ENCODE measurements at regions not wholly inside any gene's neighbourhood (a gene's known extent, or its start where the extent isn't known, plus 50 kb on each side); places are given as distances from the start of the nearest gene placed in this dataset.

DNA sequence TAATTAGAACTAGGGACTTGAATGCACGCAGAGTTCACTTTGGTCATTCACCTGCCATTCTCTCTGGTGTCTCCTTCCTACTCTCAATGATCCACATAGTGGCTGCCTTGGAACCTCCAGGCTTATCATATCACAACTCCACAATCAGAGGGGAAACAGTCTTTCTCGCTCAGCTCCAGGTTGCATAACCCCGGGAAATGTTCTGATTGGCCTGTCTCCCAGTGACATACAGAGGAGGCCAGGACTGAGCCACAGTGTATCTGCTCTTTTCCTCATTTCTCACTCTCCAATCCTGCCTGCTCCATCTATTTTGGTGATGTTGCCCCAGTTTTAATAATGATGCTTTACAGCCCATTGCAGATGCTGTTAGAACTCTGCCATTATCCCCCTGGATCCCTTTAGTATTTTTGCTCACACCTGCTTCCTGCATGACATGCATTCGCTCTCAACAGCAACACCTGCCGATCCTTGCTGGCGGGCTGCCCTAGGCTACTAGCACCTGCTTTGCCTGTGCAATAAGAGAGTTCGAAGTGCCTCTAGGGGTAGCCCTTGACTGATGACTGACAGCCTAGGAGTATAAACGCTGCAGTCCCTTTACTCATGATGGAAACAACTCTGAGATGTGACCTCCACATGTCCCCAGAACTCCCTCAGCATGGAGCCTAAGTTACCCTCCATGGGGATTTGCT, 211.3 kb upstream of the RPS6KA3 start:
- H3K9me3 ChIP-seq (ENCODE audit: control insufficient read depth in 2 of 3, low read length in 3 of 3): no peaks in the 10 kb centered on the region
- intact Hi-C loops (cut with micrococcal nuclease): no loop called here
- Mint-ChIP-seq H3K4me1 (peaks cover 0 to 2% (median 0%) of the 10 kb centered on the region in 7 donors), H3K27ac (peak overlapping the region in 1 of 9 donors; percentile 10), H3K36me3 (no peaks in the 10 kb centered on the region), H3K9me3 (no peaks in the 10 kb centered on the region), H3K27me3 (peaks cover 0 to 28% (median 0%) of the 10 kb centered on the region in 5 donors), H3K4me3 (no peak overlapping the region)
- H3K4me1 ChIP-seq (ENCODE audit: control insufficient read depth in 2 of 2, insufficient read depth in 2 of 2, low read length in 2 of 2): no peaks in the 10 kb centered on the region
- DNase-seq (no peak), ATAC-seq (no peak)
- no peaks in the 10 kb centered on the region for H3K36me3 ChIP-seq (ENCODE audit: control insufficient read depth in 2 of 3, insufficient read depth in 3 of 3, low read length in 3 of 3)
- no peak overlapping the region for H3K27ac ChIP-seq (ENCODE audit: low read depth, low read length)
- H3K27me3 ChIP-seq (ENCODE audit: control insufficient read depth in 2 of 2, insufficient read depth in 2 of 2, low read length in 2 of 2): no peaks in the 10 kb centered on the region
- ChIA-PET POLR2A (no interaction called here), CTCF (no interaction called here)
- no peak overlapping the region for H3K4me3 ChIP-seq (ENCODE audit: low read length)

- Mint-ChIP-seq H3K36me3 (no peaks in the 10 kb centered on the region), H3K27me3 (peaks cover 0 to 26% (median 0%) of the 10 kb centered on the region in 5 donors), H3K4me1 (peaks cover 0 to under 1% (median 0%) of the 10 kb centered on the region in 7 donors), H3K9me3 (no peaks in the 10 kb centered on the region), H3K4me3 (no peak overlapping the region), H3K27ac (no peak overlapping the region)
- H3K9me3 ChIP-seq (ENCODE audit: control insufficient read depth in 2 of 3, low read length in 3 of 3): no peaks in the 10 kb centered on the region
- H3K27ac ChIP-seq (ENCODE audit: low read depth, low read length): no peak overlapping the region
- H3K36me3 ChIP-seq (ENCODE audit: control insufficient read depth in 2 of 3, insufficient read depth in 3 of 3, low read length in 3 of 3): no peaks in the 10 kb centered on the region
- intact Hi-C loops (cut with micrococcal nuclease): no loop called here
- H3K4me1 ChIP-seq (ENCODE audit: control insufficient read depth in 2 of 2, insufficient read depth in 2 of 2, low read length in 2 of 2): no peaks in the 10 kb centered on the region
- H3K27me3 ChIP-seq (ENCODE audit: control insufficient read depth in 2 of 2, insufficient read depth in 2 of 2, low read length in 2 of 2): no peaks in the 10 kb centered on the region
- ATAC-seq (no peak), DNase-seq (no peak)
- POLR2A ChIA-PET: no interaction called here
- no peak overlapping the region for H3K4me3 ChIP-seq (ENCODE audit: low read length)
- CTCF ChIA-PET: no interaction called here
Measured at GRCh38 chrX:20477219-20477618, 210.5 kb upstream of the RPS6KA3 start.

GRCh38 chrX:20472620-20473258, 206.0 kb upstream of the RPS6KA3 start:
- no peak overlapping the region for H3K4me3 ChIP-seq (ENCODE audit: low read length)
- POLR2A ChIA-PET: no interaction called here
- H3K4me1 ChIP-seq (ENCODE audit: control insufficient read depth in 2 of 2, insufficient read depth in 2 of 2, low read length in 2 of 2): no peaks in the 10 kb centered on the region
- Mint-ChIP-seq H3K27me3 (peaks cover 0 to 12% (median 0%) of the 10 kb centered on the region in 5 donors), H3K9me3 (no peaks in the 10 kb centered on the region), H3K4me3 (no peak overlapping the region), H3K36me3 (no peaks in the 10 kb centered on the region), H3K27ac (no peak overlapping the region), H3K4me1 (no peaks in the 10 kb centered on the region)
- no peaks in the 10 kb centered on the region for H3K36me3 ChIP-seq (ENCODE audit: control insufficient read depth in 2 of 3, insufficient read depth in 3 of 3, low read length in 3 of 3)
- intact Hi-C loops (cut with micrococcal nuclease): no loop called here
- no peaks in the 10 kb centered on the region for H3K27me3 ChIP-seq (ENCODE audit: control insufficient read depth in 2 of 2, insufficient read depth in 2 of 2, low read length in 2 of 2)
- CTCF ChIA-PET: interaction anchor here (0.6 kb wide), 1 partner anchor 14 kb away, joined by 3 read pairs; no protein-coding TSS in a partner anchor
- no peaks in the 10 kb centered on the region for H3K9me3 ChIP-seq (ENCODE audit: control insufficient read depth in 2 of 3, low read length in 3 of 3)
- no peak overlapping the region for H3K27ac ChIP-seq (ENCODE audit: low read depth, low read length)
- DNase-seq (no peak), ATAC-seq (no peak)

- no peak for DNase-seq
- ATAC-seq: no peak
- H3K9me3 Mint-ChIP-seq: no peaks in the 10 kb centered on the region
- no peak overlapping the region for H3K27ac ChIP-seq (ENCODE audit: low read depth, low read length)
- CTCF ChIA-PET: no interaction called here
- H3K4me1 Mint-ChIP-seq: no peaks in the 10 kb centered on the region
- H3K36me3 Mint-ChIP-seq: peaks cover 0 to 3% (median 0%) of the 10 kb centered on the region in 5 donors
- no peak overlapping the region for H3K4me3 Mint-ChIP-seq
- no peaks in the 10 kb centered on the region for H3K27me3 ChIP-seq (ENCODE audit: control insufficient read depth in 2 of 2, insufficient read depth in 2 of 2, low read length in 2 of 2)
- intact Hi-C loops (cut with micrococcal nuclease): no loop called here
- H3K27me3 Mint-ChIP-seq: peaks cover 0 to 9% (median 0%) of the 10 kb centered on the region in 5 donors
- H3K4me1 ChIP-seq (ENCODE audit: control insufficient read depth in 2 of 2, insufficient read depth in 2 of 2, low read length in 2 of 2): no peaks in the 10 kb centered on the region
- H3K4me3 ChIP-seq (ENCODE audit: low read length): no peak overlapping the region
- no peaks in the 10 kb centered on the region for H3K9me3 ChIP-seq (ENCODE audit: control insufficient read depth in 2 of 3, low read length in 3 of 3)
- H3K27ac Mint-ChIP-seq: no peak overlapping the region
- H3K36me3 ChIP-seq (ENCODE audit: control insufficient read depth in 2 of 3, insufficient read depth in 3 of 3, low read length in 3 of 3): no peaks in the 10 kb centered on the region
- POLR2A ChIA-PET: interaction anchor here (0.6 kb wide), 1 partner anchor 58 kb away, joined by 3 read pairs; no protein-coding TSS in a partner anchor
Measured at GRCh38 chrX:20472148-20472547, 205.4 kb upstream of the RPS6KA3 start.

DNA sequence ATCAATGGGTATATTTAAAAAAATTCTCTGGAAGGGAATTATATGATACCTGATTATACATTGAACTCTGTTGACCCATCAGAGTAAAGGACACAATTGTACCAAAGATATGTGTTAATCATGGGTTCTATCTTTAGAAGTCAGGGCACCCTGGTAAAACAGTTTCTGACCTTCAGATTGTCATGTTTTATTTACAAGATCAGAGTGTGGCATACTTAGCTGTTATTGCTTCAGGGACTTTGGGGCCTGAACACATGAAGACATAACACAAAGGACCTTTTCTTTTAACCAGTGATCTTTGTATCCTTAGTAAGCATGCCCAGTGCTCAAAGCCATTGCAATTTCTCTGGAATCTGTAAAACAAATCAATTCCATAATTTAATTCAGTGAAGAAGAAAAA, 204.8 kb upstream of the RPS6KA3 start:
- ChIA-PET POLR2A (no interaction called here), CTCF (interaction anchor here (0.6 kb wide), 1 partner anchor 10 kb away, joined by 5 read pairs; no protein-coding TSS in a partner anchor)
- H3K9me3 Mint-ChIP-seq: no peaks in the 10 kb centered on the region
- no peaks in the 10 kb centered on the region for H3K36me3 ChIP-seq (ENCODE audit: control insufficient read depth in 2 of 3, insufficient read depth in 3 of 3, low read length in 3 of 3)
- ATAC-seq: no peak
- H3K9me3 ChIP-seq (ENCODE audit: control insufficient read depth in 2 of 3, low read length in 3 of 3): no peaks in the 10 kb centered on the region
- no peaks in the 10 kb centered on the region for H3K4me1 ChIP-seq (ENCODE audit: control insufficient read depth in 2 of 2, insufficient read depth in 2 of 2, low read length in 2 of 2)
- H3K27ac Mint-ChIP-seq: no peak overlapping the region
- H3K27me3 Mint-ChIP-seq: peaks cover 0 to 4% (median 0%) of the 10 kb centered on the region in 5 donors
- intact Hi-C loops (cut with micrococcal nuclease): no loop called here
- H3K4me3 ChIP-seq (ENCODE audit: low read length): no peak overlapping the region
- H3K27ac ChIP-seq (ENCODE audit: low read depth, low read length): no peak overlapping the region
- no peak overlapping the region for H3K4me3 Mint-ChIP-seq
- no peaks in the 10 kb centered on the region for H3K27me3 ChIP-seq (ENCODE audit: control insufficient read depth in 2 of 2, insufficient read depth in 2 of 2, low read length in 2 of 2)
- no peak for DNase-seq
- H3K4me1 Mint-ChIP-seq: no peaks in the 10 kb centered on the region
- H3K36me3 Mint-ChIP-seq: peaks cover 0 to 3% (median 0%) of the 10 kb centered on the region in 5 donors

GRCh38 chrX:20463296-20464075, 196.8 kb upstream of the RPS6KA3 start:
- no peak overlapping the region for H3K27ac ChIP-seq (ENCODE audit: low read depth, low read length)
- Mint-ChIP-seq H3K4me1 (peaks cover 0 to 24% (median 5%) of the 10 kb centered on the region in 7 donors), H3K27me3 (peaks cover 0 to 2% (median 0%) of the 10 kb centered on the region in 5 donors), H3K4me3 (peak overlapping the region in 1 of 10 donors; percentile 35), H3K9me3 (peaks cover 0 to 5% (median 0%) of the 10 kb centered on the region in 11 donors), H3K36me3 (peaks cover 0 to 5% (median 3%) of the 10 kb centered on the region in 5 donors), H3K27ac (no peak overlapping the region)
- ChIA-PET CTCF (no interaction called here), POLR2A (no interaction called here)
- H3K9me3 ChIP-seq (ENCODE audit: control insufficient read depth in 2 of 3, low read length in 3 of 3): no peaks in the 10 kb centered on the region
- no peaks in the 10 kb centered on the region for H3K4me1 ChIP-seq (ENCODE audit: control insufficient read depth in 2 of 2, insufficient read depth in 2 of 2, low read length in 2 of 2)
- H3K27me3 ChIP-seq (ENCODE audit: control insufficient read depth in 2 of 2, insufficient read depth in 2 of 2, low read length in 2 of 2): no peaks in the 10 kb centered on the region
- intact Hi-C loops (cut with micrococcal nuclease): no loop called here
- DNase-seq: no peak
- H3K36me3 ChIP-seq (ENCODE audit: control insufficient read depth in 2 of 3, insufficient read depth in 3 of 3, low read length in 3 of 3): no peaks in the 10 kb centered on the region
- no peak overlapping the region for H3K4me3 ChIP-seq (ENCODE audit: low read length)
- ATAC-seq: no peak
